GM23338 (cell line): ENCODE measurements at regions not wholly inside any gene's neighbourhood (a gene's known extent, or its start where the extent isn't known, plus 50 kb on each side); places are given as distances from the start of the nearest gene placed in this dataset.

Source experiments
- ATAC-seq: fragments of 200-7000 bp; cut with Tn5 transposase; 3 replicates; pipeline ENCODE4 v1.9.1; 2020
- DNase-seq: peaks from one replicate; pipeline ENCODE4 v3.0.0-alpha.2; 2015; ENCODE audit warnings: low spot score
- H2AFZ ChIP-seq: fragments of 200-600 bp; sonication (generic); 2 replicates; pipeline ENCODE4 v1.8.0; 2016; ENCODE audit warnings: antibody characterized with exemption, mild to moderate bottlenecking, moderate library complexity
- H3F3A ChIP-seq: fragments of 200-600 bp; sonication (generic); replicated peaks from 2 replicates; pipeline ENCODE4 v1.8.0; 2017; ENCODE audit warnings: antibody characterized with exemption, mixed run types, low read depth
- H3K27ac ChIP-seq: fragments of 200-600 bp; sonication (generic); 2 replicates; pipeline ENCODE4 v1.6.1; 2016; ENCODE audit warnings: low read depth
- H3K27me3 ChIP-seq: fragments of 200-600 bp; sonication (generic); 2 replicates; pipeline ENCODE4 v1.8.0; 2016; ENCODE audit warnings: mild to moderate bottlenecking, mixed run types, moderate library complexity; ENCODE audit not compliant: insufficient read depth
- H3K36me3 ChIP-seq: fragments of 200-600 bp; sonication (generic); 2 replicates; pipeline ENCODE4 v1.8.0; 2016; ENCODE audit warnings: mild to moderate bottlenecking; ENCODE audit not compliant: insufficient read depth
- H3K4me1 ChIP-seq: fragments of 200-600 bp; sonication (generic); 2 replicates; pipeline ENCODE4 v1.8.0; 2016; ENCODE audit warnings: mild to moderate bottlenecking, moderate library complexity; ENCODE audit not compliant: insufficient read depth
- H3K4me2 ChIP-seq: fragments of 200-600 bp; sonication (generic); 2 replicates; pipeline ENCODE4 v1.7.1; 2017; ENCODE audit warnings: mixed run types
- H3K4me3 ChIP-seq: fragments of 200-600 bp; sonication (generic); 2 replicates; pipeline ENCODE4 v1.6.1; 2016; ENCODE audit warnings: mixed run types
- H3K79me2 ChIP-seq: fragments of 200-600 bp; sonication (generic); replicated peaks from 2 replicates; pipeline ENCODE4 v1.8.0; 2017; ENCODE audit warnings: mild to moderate bottlenecking; ENCODE audit not compliant: insufficient read depth
- H3K9me2 ChIP-seq: fragments of 200-600 bp; sonication (generic); 2 replicates; pipeline ENCODE4 v1.8.0; 2017; ENCODE audit not compliant: insufficient read depth
- H4K20me1 ChIP-seq: fragments of 200-600 bp; sonication (generic); replicated peaks from 2 replicates; pipeline ENCODE4 v1.8.0; 2017; ENCODE audit warnings: mild to moderate bottlenecking; ENCODE audit not compliant: insufficient read depth
- H3K27ac Mint-ChIP-seq: 2 replicates; pipeline ENCODE4 v1.8.0; 2020; ENCODE audit warnings: inconsistent platforms, mild to moderate bottlenecking, moderate library complexity, mixed read lengths
- H3K27me3 Mint-ChIP-seq: 3 replicates; pipeline ENCODE4 v1.8.0; 2022; ENCODE audit warnings: low read depth, mild to moderate bottlenecking, moderate library complexity, mixed read lengths, inconsistent platforms; ENCODE audit not compliant: insufficient read depth, poor library complexity
- H3K36me3 Mint-ChIP-seq: 3 replicates; pipeline ENCODE4 v1.8.0; 2021; ENCODE audit warnings: low read depth, mild to moderate bottlenecking, inconsistent platforms, moderate library complexity, mixed read lengths
- H3K4me1 Mint-ChIP-seq: 3 replicates; pipeline ENCODE4 v1.8.0; 2020; ENCODE audit warnings: mild to moderate bottlenecking, inconsistent platforms, mixed read lengths
- H3K4me3 Mint-ChIP-seq: 3 replicates; pipeline ENCODE4 v1.8.0; 2021; ENCODE audit warnings: moderate library complexity, mild to moderate bottlenecking, inconsistent platforms, mixed read lengths
- H3K9me3 Mint-ChIP-seq: 3 replicates; pipeline ENCODE4 v1.8.0; 2020; ENCODE audit warnings: moderate library complexity, mild to moderate bottlenecking, inconsistent platforms, mixed read lengths
- CREB1 ChIP-seq: fragments of 250-450 bp; sonication (Bioruptor Pico); IDR thresholded peaks from 2 replicates; pipeline ENCODE4 v1.5.0; 2020; ENCODE audit warnings: low read depth, mild to moderate bottlenecking, moderate library complexity
- EZH2 ChIP-seq: fragments of 200-600 bp; sonication (generic); IDR thresholded peaks from one replicate; pipeline ENCODE4 v1.8.0; 2017; ENCODE audit warnings: antibody characterized with exemption, mild to moderate bottlenecking, low read depth; ENCODE audit not compliant: unreplicated experiment
- EZH2phosphoT487 ChIP-seq: fragments of 200-600 bp; sonication (generic); IDR thresholded peaks from one replicate; pipeline ENCODE4 v1.8.1; 2018; ENCODE audit warnings: antibody characterized with exemption; ENCODE audit not compliant: unreplicated experiment
- JUNB ChIP-seq: IDR thresholded peaks from one replicate; pipeline ENCODE4 v1.6.1; 2016; ENCODE audit warnings: antibody characterized with exemption; ENCODE audit not compliant: unreplicated experiment
- NANOG ChIP-seq: IDR thresholded peaks from 2 replicates; pipeline ENCODE4 v1.6.1; 2016; ENCODE audit warnings: antibody characterized with exemption, borderline replicate concordance
- POLR2AphosphoS5 ChIP-seq: IDR thresholded peaks from 2 replicates; pipeline ENCODE4 v1.6.1; 2016; ENCODE audit warnings: antibody characterized with exemption, low read depth
- REST ChIP-seq: IDR thresholded peaks from one replicate; pipeline ENCODE4 v1.6.1; 2018; ENCODE audit warnings: antibody characterized with exemption; ENCODE audit not compliant: unreplicated experiment
- STAT1 ChIP-seq: IDR thresholded peaks from one replicate; pipeline ENCODE4 v1.6.1; 2016; ENCODE audit warnings: antibody characterized with exemption; ENCODE audit not compliant: unreplicated experiment
- ZNF114 ChIP-seq: fragments of 250-450 bp; sonication (Bioruptor Pico); IDR thresholded peaks from 2 replicates; pipeline ENCODE4 v1.5.0; 2020; ENCODE audit warnings: mild to moderate bottlenecking, moderate library complexity
- ZNF331 ChIP-seq: fragments of 250-450 bp; sonication (Bioruptor Pico); IDR thresholded peaks from 2 replicates; pipeline ENCODE4 v1.5.0; 2020; ENCODE audit warnings: low read depth, mild to moderate bottlenecking, moderate library complexity
- TF ChIP-seq, protein P1 (sequence below), 2 experiments: fragments of 200-600 bp in 1 of 2; sonication (generic) in 1 of 2; conservative IDR thresholded peaks; 2 replicates each; pipeline versions ENCODE4 v1.5.1 to v1.6.1; 2016 to 2017; ENCODE audit warnings: antibody characterized with exemption in 2 of 2, low read depth in 2 of 2, mild to moderate bottlenecking in 2 of 2, moderate library complexity in 1 of 2
- TF ChIP-seq, protein P2 (sequence below): IDR thresholded peaks from 2 replicates; pipeline ENCODE4 v1.6.1; 2016; ENCODE audit warnings: antibody characterized with exemption
- TF ChIP-seq, protein P3 (sequence below): fragments of 250-450 bp; sonication (Bioruptor Pico); IDR thresholded peaks from 2 replicates; pipeline ENCODE4 v1.5.0; 2020; ENCODE audit warnings: mild to moderate bottlenecking, moderate library complexity

DNA sequence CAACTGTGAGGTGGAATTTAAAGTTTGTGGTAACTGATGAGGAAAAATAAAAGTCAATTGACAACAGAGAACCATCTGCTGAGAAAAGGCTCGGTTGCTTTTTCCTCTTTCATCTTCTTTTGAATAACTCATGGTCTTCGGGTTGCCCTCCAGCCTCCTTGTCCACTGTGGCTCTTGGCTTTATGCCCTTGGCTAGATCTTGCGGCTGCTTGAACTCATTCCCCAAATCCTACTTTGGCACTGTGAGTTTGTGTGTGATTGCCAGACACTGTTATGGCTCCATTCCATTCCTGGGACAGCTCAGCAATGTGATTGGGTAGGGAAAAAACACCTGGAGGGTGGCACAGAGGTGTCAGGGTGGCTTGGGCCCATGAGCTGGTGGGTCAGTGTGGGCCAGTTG is 387.4 kb downstream of the DLEU7 start:
- Mint-ChIP-seq H3K27ac (no peak overlapping the region), H3K4me1 (peaks cover 20% of the 10 kb centered on the region), H3K9me3 (no peaks in the 10 kb centered on the region), H3K36me3 (no peaks in the 10 kb centered on the region), H3K4me3 (no peak overlapping the region), H3K27me3 (peaks cover 2% of the 10 kb centered on the region)
- no peak overlapping the region for H3K4me3 ChIP-seq
- no peaks in the 10 kb centered on the region for H3K79me2 ChIP-seq
- TF ChIP-seq EZH2phosphoT487, result no peak
- no peak for TF ChIP-seq NANOG
- TF ChIP-seq JUNB, result no peak
- no peak for TF ChIP-seq POLR2AphosphoS5
- TF ChIP-seq, protein P1, sequence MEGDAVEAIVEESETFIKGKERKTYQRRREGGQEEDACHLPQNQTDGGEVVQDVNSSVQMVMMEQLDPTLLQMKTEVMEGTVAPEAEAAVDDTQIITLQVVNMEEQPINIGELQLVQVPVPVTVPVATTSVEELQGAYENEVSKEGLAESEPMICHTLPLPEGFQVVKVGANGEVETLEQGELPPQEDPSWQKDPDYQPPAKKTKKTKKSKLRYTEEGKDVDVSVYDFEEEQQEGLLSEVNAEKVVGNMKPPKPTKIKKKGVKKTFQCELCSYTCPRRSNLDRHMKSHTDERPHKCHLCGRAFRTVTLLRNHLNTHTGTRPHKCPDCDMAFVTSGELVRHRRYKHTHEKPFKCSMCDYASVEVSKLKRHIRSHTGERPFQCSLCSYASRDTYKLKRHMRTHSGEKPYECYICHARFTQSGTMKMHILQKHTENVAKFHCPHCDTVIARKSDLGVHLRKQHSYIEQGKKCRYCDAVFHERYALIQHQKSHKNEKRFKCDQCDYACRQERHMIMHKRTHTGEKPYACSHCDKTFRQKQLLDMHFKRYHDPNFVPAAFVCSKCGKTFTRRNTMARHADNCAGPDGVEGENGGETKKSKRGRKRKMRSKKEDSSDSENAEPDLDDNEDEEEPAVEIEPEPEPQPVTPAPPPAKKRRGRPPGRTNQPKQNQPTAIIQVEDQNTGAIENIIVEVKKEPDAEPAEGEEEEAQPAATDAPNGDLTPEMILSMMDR (conservative IDR thresholded peaks at IDR 0.05; ENCODE audit: low read depth in 2 of 2), result no peak
- TF ChIP-seq ZNF114, result no peak
- no peak for TF ChIP-seq REST
- TF ChIP-seq EZH2, result no peak
- TF ChIP-seq, protein P2, sequence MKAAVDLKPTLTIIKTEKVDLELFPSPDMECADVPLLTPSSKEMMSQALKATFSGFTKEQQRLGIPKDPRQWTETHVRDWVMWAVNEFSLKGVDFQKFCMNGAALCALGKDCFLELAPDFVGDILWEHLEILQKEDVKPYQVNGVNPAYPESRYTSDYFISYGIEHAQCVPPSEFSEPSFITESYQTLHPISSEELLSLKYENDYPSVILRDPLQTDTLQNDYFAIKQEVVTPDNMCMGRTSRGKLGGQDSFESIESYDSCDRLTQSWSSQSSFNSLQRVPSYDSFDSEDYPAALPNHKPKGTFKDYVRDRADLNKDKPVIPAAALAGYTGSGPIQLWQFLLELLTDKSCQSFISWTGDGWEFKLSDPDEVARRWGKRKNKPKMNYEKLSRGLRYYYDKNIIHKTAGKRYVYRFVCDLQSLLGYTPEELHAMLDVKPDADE, result no peak
- TF ChIP-seq ZNF331 (CRISPR knock-in tag), result no peak
- TF ChIP-seq, protein P3, sequence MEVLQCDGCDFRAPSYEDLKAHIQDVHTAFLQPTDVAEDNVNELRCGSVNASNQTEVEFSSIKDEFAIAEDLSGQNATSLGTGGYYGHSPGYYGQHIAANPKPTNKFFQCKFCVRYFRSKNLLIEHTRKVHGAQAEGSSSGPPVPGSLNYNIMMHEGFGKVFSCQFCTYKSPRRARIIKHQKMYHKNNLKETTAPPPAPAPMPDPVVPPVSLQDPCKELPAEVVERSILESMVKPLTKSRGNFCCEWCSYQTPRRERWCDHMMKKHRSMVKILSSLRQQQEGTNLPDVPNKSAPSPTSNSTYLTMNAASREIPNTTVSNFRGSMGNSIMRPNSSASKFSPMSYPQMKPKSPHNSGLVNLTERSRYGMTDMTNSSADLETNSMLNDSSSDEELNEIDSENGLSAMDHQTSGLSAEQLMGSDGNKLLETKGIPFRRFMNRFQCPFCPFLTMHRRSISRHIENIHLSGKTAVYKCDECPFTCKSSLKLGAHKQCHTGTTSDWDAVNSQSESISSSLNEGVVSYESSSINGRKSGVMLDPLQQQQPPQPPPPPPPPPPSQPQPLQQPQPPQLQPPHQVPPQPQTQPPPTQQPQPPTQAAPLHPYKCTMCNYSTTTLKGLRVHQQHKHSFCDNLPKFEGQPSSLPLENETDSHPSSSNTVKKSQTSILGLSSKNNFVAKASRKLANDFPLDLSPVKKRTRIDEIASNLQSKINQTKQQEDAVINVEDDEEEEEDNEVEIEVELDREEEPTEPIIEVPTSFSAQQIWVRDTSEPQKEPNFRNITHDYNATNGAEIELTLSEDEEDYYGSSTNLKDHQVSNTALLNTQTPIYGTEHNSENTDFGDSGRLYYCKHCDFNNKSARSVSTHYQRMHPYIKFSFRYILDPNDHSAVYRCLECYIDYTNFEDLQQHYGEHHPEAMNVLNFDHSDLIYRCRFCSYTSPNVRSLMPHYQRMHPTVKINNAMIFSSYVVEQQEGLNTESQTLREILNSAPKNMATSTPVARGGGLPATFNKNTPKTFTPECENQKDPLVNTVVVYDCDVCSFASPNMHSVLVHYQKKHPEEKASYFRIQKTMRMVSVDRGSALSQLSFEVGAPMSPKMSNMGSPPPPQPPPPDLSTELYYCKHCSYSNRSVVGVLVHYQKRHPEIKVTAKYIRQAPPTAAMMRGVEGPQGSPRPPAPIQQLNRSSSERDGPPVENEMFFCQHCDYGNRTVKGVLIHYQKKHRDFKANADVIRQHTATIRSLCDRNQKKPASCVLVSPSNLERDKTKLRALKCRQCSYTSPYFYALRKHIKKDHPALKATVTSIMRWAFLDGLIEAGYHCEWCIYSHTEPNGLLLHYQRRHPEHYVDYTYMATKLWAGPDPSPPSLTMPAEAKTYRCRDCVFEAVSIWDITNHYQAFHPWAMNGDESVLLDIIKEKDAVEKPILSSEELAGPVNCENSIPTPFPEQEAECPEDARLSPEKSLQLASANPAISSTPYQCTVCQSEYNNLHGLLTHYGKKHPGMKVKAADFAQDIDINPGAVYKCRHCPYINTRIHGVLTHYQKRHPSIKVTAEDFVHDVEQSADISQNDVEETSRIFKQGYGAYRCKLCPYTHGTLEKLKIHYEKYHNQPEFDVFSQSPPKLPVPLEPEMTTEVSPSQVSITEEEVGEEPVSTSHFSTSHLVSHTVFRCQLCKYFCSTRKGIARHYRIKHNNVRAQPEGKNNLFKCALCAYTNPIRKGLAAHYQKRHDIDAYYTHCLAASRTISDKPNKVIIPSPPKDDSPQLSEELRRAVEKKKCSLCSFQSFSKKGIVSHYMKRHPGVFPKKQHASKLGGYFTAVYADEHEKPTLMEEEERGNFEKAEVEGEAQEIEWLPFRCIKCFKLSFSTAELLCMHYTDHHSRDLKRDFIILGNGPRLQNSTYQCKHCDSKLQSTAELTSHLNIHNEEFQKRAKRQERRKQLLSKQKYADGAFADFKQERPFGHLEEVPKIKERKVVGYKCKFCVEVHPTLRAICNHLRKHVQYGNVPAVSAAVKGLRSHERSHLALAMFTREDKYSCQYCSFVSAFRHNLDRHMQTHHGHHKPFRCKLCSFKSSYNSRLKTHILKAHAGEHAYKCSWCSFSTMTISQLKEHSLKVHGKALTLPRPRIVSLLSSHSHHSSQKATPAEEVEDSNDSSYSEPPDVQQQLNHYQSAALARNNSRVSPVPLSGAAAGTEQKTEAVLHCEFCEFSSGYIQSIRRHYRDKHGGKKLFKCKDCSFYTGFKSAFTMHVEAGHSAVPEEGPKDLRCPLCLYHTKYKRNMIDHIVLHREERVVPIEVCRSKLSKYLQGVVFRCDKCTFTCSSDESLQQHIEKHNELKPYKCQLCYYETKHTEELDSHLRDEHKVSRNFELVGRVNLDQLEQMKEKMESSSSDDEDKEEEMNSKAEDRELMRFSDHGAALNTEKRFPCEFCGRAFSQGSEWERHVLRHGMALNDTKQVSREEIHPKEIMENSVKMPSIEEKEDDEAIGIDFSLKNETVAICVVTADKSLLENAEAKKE (CRISPR knock-in tag), result no peak
- no peak for TF ChIP-seq CREB1 (CRISPR knock-in tag)
- no peak for TF ChIP-seq STAT1
- H2AFZ ChIP-seq, result no peak overlapping the region
- no peaks in the 10 kb centered on the region for H3K27me3 ChIP-seq
- H3K36me3 ChIP-seq, result no peaks in the 10 kb centered on the region
- no peak for DNase-seq
- H3K4me1 ChIP-seq, result peaks cover 9% of the 10 kb centered on the region; the same call in 1 of the 2 replicates
- no peaks in the 10 kb centered on the region for H3F3A ChIP-seq
- no peak overlapping the region for H3K27ac ChIP-seq
- no peaks in the 10 kb centered on the region for H4K20me1 ChIP-seq
- no peak for ATAC-seq
- peaks cover 3% of the 10 kb centered on the region; the same call in 1 of the 2 replicates for H3K9me2 ChIP-seq
- H3K4me2 ChIP-seq, result no peak overlapping the region
